Tibial nerve (tissue), 4 donors: ENCODE measurements at regions not wholly inside any gene's neighbourhood (a gene's known extent, or its start where the extent isn't known, plus 50 kb on each side); places are given as distances from the start of the nearest gene placed in this dataset.

Experiments
- EP300 ChIP-seq, 2 donors: sonication (generic); formaldehyde crosslinking; IDR thresholded peaks; one replicate each; pipeline ENCODE4 v1.6.1; 2017; ENCODE audit warnings: antibody characterized with exemption in 2 of 2, mild to moderate bottlenecking in 1 of 2
- POLR2A ChIP-seq, 2 donors: fragments of 450-650 bp; IDR thresholded peaks; one replicate each; pipeline ENCODE4 v1.6.1; 2017; ENCODE audit warnings: antibody characterized with exemption in 2 of 2, mild to moderate bottlenecking in 2 of 2, moderate library complexity in 2 of 2
- TF ChIP-seq, protein P1 (sequence below), 5 experiments: fragments of 200-600 bp in 3 of 5; fragments of 450-650 bp in 2 of 5; sonication (generic) in 3 of 5; IDR thresholded peaks; one replicate each; pipeline ENCODE4 v1.5.1; 2016 to 2019; ENCODE audit warnings: antibody characterized with exemption in 5 of 5, mild to moderate bottlenecking in 3 of 5, moderate library complexity in 2 of 5

DNA sequence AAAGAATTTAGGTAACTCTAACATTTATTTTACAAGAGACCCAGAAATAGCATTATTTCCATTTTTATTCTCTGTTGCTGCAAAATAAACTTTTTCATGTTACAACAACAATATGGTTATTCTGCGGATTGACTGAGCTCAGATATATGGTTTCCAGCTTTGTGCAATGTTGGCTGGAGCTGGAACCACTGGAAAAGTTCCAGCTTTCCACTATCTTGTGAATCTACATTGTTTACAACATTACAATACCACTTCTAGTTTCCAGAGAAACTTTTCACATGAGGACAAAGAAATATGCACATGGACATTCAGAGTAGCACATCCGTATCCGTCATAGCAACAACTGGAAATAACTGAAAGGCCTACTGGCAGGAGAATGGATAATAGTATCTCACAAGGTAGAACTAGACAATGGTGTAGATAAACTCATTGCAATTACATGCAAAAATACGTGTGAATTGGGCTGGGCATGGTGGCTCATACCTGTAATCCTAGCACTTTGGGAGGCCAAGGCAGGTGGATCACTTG is 436.1 kb upstream of the ADAMTS16 start:
- TF ChIP-seq, protein P1, sequence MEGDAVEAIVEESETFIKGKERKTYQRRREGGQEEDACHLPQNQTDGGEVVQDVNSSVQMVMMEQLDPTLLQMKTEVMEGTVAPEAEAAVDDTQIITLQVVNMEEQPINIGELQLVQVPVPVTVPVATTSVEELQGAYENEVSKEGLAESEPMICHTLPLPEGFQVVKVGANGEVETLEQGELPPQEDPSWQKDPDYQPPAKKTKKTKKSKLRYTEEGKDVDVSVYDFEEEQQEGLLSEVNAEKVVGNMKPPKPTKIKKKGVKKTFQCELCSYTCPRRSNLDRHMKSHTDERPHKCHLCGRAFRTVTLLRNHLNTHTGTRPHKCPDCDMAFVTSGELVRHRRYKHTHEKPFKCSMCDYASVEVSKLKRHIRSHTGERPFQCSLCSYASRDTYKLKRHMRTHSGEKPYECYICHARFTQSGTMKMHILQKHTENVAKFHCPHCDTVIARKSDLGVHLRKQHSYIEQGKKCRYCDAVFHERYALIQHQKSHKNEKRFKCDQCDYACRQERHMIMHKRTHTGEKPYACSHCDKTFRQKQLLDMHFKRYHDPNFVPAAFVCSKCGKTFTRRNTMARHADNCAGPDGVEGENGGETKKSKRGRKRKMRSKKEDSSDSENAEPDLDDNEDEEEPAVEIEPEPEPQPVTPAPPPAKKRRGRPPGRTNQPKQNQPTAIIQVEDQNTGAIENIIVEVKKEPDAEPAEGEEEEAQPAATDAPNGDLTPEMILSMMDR (IDR thresholded peaks at IDR 0.05) = no peak
- TF ChIP-seq POLR2A (IDR thresholded peaks at IDR 0.05) (no peak), EP300 (IDR thresholded peaks at IDR 0.05) (no peak)
